ENCODE measurements at regions not wholly inside any gene's neighbourhood (a gene's known extent, or its start where the extent isn't known, plus 50 kb on each side); places are given as distances from the start of the nearest gene placed in this dataset.

GRCh38 chr17:14579716-14580115, 278.8 kb downstream of the HS3ST3B1 start (continued):
- TF ChIP-seq, protein P1, sequence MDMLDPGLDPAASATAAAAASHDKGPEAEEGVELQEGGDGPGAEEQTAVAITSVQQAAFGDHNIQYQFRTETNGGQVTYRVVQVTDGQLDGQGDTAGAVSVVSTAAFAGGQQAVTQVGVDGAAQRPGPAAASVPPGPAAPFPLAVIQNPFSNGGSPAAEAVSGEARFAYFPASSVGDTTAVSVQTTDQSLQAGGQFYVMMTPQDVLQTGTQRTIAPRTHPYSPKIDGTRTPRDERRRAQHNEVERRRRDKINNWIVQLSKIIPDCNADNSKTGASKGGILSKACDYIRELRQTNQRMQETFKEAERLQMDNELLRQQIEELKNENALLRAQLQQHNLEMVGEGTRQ (CRISPR knock-in tag; IDR thresholded peaks at IDR 0.05): no peak

DNA sequence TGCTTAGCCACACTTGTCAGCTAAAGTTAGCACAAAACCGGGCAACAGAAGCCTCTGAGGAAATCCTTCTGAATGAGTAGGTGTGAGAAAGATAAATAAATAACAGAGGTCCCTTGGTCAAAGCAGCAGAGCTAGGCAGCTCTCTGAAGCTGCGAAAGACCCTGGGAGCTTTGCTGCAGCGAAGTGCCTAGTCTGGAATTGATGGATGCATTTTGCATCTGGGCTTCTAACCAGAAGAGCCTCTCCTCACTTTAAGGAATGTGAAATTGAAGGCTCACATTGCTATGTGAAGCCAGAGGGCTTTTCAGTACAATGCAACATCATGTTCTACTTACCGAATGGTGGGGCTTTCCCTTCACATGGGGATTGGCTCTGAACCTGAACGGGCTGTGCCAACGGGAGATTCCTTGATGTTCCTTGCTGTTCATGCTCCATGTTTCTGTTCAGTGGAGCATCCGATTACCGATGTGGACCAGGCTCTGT, 274.6 kb downstream of the HS3ST3B1 start:
- Mint-ChIP-seq H3K27ac (no peak overlapping the region), H3K36me3 (no peaks in the 10 kb centered on the region), H3K27me3 (ENCODE audit: low read depth) (no peaks in the 10 kb centered on the region), H3K4me1 (peaks cover 13% of the 10 kb centered on the region), H3K4me3 (no peak overlapping the region), H3K9me3 (peaks cover 3% of the 10 kb centered on the region; the same call in 1 of the 2 replicates)
- DNase-seq (ENCODE audit: low spot score): no peak
- no peak for ATAC-seq
- CTCF ChIA-PET: no interaction called here
- TF ChIP-seq ZNF281 (CRISPR knock-in tag; IDR thresholded peaks at IDR 0.05): no peak
- TF ChIP-seq NFYB (CRISPR knock-in tag; conservative IDR thresholded peaks at IDR 0.05; ENCODE audit: low read depth): no peak
- no peak for TF ChIP-seq ZNF532 (CRISPR knock-in tag; IDR thresholded peaks at IDR 0.05; ENCODE audit: borderline replicate concordance)
- no peak for TF ChIP-seq HMGA2 (CRISPR knock-in tag; IDR thresholded peaks at IDR 0.05)
- TF ChIP-seq FOXP1 (CRISPR knock-in tag; IDR thresholded peaks at IDR 0.05; ENCODE audit: borderline replicate concordance): no peak
- TF ChIP-seq TP53 (CRISPR knock-in tag; IDR thresholded peaks at IDR 0.05): no peak
- TF ChIP-seq TCF7 (CRISPR knock-in tag; IDR thresholded peaks at IDR 0.05; ENCODE audit: low read depth): no peak
- TF ChIP-seq, protein P2, sequence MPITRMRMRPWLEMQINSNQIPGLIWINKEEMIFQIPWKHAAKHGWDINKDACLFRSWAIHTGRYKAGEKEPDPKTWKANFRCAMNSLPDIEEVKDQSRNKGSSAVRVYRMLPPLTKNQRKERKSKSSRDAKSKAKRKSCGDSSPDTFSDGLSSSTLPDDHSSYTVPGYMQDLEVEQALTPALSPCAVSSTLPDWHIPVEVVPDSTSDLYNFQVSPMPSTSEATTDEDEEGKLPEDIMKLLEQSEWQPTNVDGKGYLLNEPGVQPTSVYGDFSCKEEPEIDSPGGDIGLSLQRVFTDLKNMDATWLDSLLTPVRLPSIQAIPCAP (CRISPR knock-in tag; IDR thresholded peaks at IDR 0.05): no peak
- no peak for TF ChIP-seq NR1H2 (CRISPR knock-in tag; IDR thresholded peaks at IDR 0.05)
- no peak for TF ChIP-seq E2F4 (CRISPR knock-in tag; IDR thresholded peaks at IDR 0.05; ENCODE audit: borderline replicate concordance, low read depth)
- no peak for TF ChIP-seq JAZF1 (CRISPR knock-in tag; IDR thresholded peaks at IDR 0.05)
- no peak for TF ChIP-seq ZNF671 (CRISPR knock-in tag; IDR thresholded peaks at IDR 0.05)
- TF ChIP-seq RORB (CRISPR knock-in tag; IDR thresholded peaks at IDR 0.05): no peak
- TF ChIP-seq ETV6 (CRISPR knock-in tag; IDR thresholded peaks at IDR 0.05): no peak
- no peak for TF ChIP-seq ATF3 (CRISPR knock-in tag; conservative IDR thresholded peaks at IDR 0.05)
- POLR2A ChIA-PET: no interaction called here

Measured in WTC11 (cell line).